CD4-positive, alpha-beta T cell (primary cell): ENCODE measurements at regions not wholly inside any gene's neighbourhood (a gene's known extent, or its start where the extent isn't known, plus 50 kb on each side); places are given as distances from the start of the nearest gene placed in this dataset.
"Not testable (repeated sequence)": the region's sequence is repeated elsewhere in the genome, so short reads cannot be mapped to it uniquely, and the experiment has no call there.

Experiments used
- ATAC-seq: fragments of 200-7000 bp; cut with Tn5 transposase; one replicate; pipeline ENCODE4 v1.10.0; 2022; ENCODE audit warnings: mild to moderate bottlenecking; ENCODE audit not compliant: poor library complexity
- CTCF ChIA-PET: fragments of 350-600 bp; sonication (Branson Sonifier 250); formaldehyde crosslinking; loops from one replicate; lab custom pipeline; 2021; ENCODE audit warnings: antibody characterized with exemption, inconsistent platforms; lab: Charles Lee
- POLR2A ChIA-PET: fragments of 350-600 bp; sonication (Branson Sonifier 250); formaldehyde crosslinking; loops from one replicate; lab custom pipeline; 2021; ENCODE audit warnings: antibody characterized with exemption, inconsistent platforms; lab: Charles Lee
- DNase-seq, 14 experiments: peaks; one replicate each; pipeline ENCODE4 v3.0.0-alpha.2; 2013 to 2020; ENCODE audit warnings: mixed read lengths in 2 of 14
- H3K27ac ChIP-seq, 2 donors: one replicate each; pipeline versions ENCODE4 v1.5.1 to v1.7.0; 2013; ENCODE audit warnings: low read length in 2 of 2, low read depth in 1 of 2, mild to moderate bottlenecking in 1 of 2
- H3K27me3 ChIP-seq, 2 experiments: 1 replicate in 1 of 2; 2 replicates in 1 of 2; pipeline versions ENCODE4 v1.6.1 to v1.7.0; 2013; ENCODE audit warnings: low read length in 2 of 2, control low read depth in 1 of 2, mild to moderate bottlenecking in 1 of 2, moderate library complexity in 1 of 2; ENCODE audit not compliant: insufficient read depth in 2 of 2, control insufficient read depth in 1 of 2
- H3K36me3 ChIP-seq: one replicate; pipeline ENCODE4 v1.6.1; 2013; ENCODE audit warnings: low read length, control low read depth; ENCODE audit not compliant: insufficient read depth
- H3K4me1 ChIP-seq: one replicate; pipeline ENCODE4 v1.6.1; 2013; ENCODE audit warnings: low read length, control low read depth; ENCODE audit not compliant: insufficient read depth
- H3K4me3 ChIP-seq: one replicate; pipeline ENCODE4 v1.5.1; 2013; ENCODE audit warnings: mild to moderate bottlenecking, low read length, moderate library complexity
- H3K9me3 ChIP-seq, 2 experiments: 1 replicate in 1 of 2; 2 replicates in 1 of 2; pipeline versions ENCODE4 v1.6.1 to v1.7.0; 2013; ENCODE audit warnings: low read length in 2 of 2, mild to moderate bottlenecking in 2 of 2, control low read depth in 1 of 2, moderate library complexity in 1 of 2; ENCODE audit not compliant: control insufficient read depth in 1 of 2, insufficient read depth in 1 of 2
- H3K27ac Mint-ChIP-seq: one replicate; pipeline ENCODE4 v1.8.0; 2020; ENCODE audit warnings: mixed read lengths
- H3K27me3 Mint-ChIP-seq: one replicate; pipeline ENCODE4 v1.8.0; 2021; ENCODE audit warnings: mixed read lengths
- H3K36me3 Mint-ChIP-seq: one replicate; pipeline ENCODE4 v1.8.0; 2021; ENCODE audit warnings: low read depth, mixed read lengths
- H3K4me1 Mint-ChIP-seq: one replicate; pipeline ENCODE4 v1.8.0; 2021; ENCODE audit warnings: low read depth, mixed read lengths
- H3K4me3 Mint-ChIP-seq: one replicate; pipeline ENCODE4 v1.8.0; 2020; ENCODE audit warnings: mild to moderate bottlenecking, mixed read lengths
- H3K9me3 Mint-ChIP-seq: one replicate; pipeline ENCODE4 v1.8.0; 2020; ENCODE audit warnings: mixed read lengths
- CTCF ChIP-seq: fragments of 200-600 bp; IDR thresholded peaks from one replicate; pipeline ENCODE4 v1.8.0; 2022; ENCODE audit warnings: antibody characterized with exemption, mild to moderate bottlenecking
- intact Hi-C, 2 experiments: fragments of 100-400 bp; cut with DNase I in 1 of 2; cut with micrococcal nuclease in 1 of 2; formaldehyde crosslinking; loops; one replicate each; pipeline versions ENCODE4 v1.15.1 to v1.9.0; 2023 to 2025; cut with DNase I, micrococcal nuclease

GRCh38 chrY:7588176-7588575 is 676.6 kb upstream of the AMELY start:
- H3K4me3 ChIP-seq, CTCF ChIA-PET, H3K36me3 Mint-ChIP-seq, POLR2A ChIA-PET, intact Hi-C loops, H3K4me1 ChIP-seq, H3K27me3 Mint-ChIP-seq, H3K27ac Mint-ChIP-seq, ATAC-seq, H3K27me3 ChIP-seq, DNase-seq, H3K4me1 Mint-ChIP-seq, H3K36me3 ChIP-seq, H3K9me3 Mint-ChIP-seq, H3K9me3 ChIP-seq, H3K4me3 Mint-ChIP-seq, H3K27ac ChIP-seq: not testable (repeated sequence)

- no peak overlapping the region for H3K27ac Mint-ChIP-seq
- DNase-seq, result no peak
- intact Hi-C loops, result no loop called here
- no peaks in the 10 kb centered on the region for H3K36me3 Mint-ChIP-seq
- no peak overlapping the region for H3K4me3 ChIP-seq
- no peaks in the 10 kb centered on the region for H3K4me1 Mint-ChIP-seq
- no peaks in the 10 kb centered on the region for H3K9me3 Mint-ChIP-seq
- no peak overlapping the region for H3K27ac ChIP-seq
- ChIA-PET POLR2A (no interaction called here), CTCF (no interaction called here)
- H3K27me3 Mint-ChIP-seq, result peaks cover 5% of the 10 kb centered on the region
- no peaks in the 10 kb centered on the region for H3K36me3 ChIP-seq
- no peaks in the 10 kb centered on the region for H3K9me3 ChIP-seq
- no peak overlapping the region for H3K4me3 Mint-ChIP-seq
- H3K27me3 ChIP-seq, result no peaks in the 10 kb centered on the region
- no peak for ATAC-seq
- TF ChIP-seq CTCF, result no peak
- H3K4me1 ChIP-seq, result no peaks in the 10 kb centered on the region
Observed at GRCh38 chrY:7562541-7562940, 651.0 kb upstream of the AMELY start.

GRCh38 chrY:7557675-7558074 is 646.1 kb upstream of the AMELY start:
- ChIA-PET POLR2A (no interaction called here), CTCF (no interaction called here)
- TF ChIP-seq CTCF, result no peak
- H3K36me3 ChIP-seq, result no peaks in the 10 kb centered on the region
- Mint-ChIP-seq H3K4me3 (no peak overlapping the region), H3K4me1 (no peaks in the 10 kb centered on the region), H3K27ac (no peak overlapping the region), H3K27me3 (no peaks in the 10 kb centered on the region), H3K36me3 (no peaks in the 10 kb centered on the region), H3K9me3 (no peaks in the 10 kb centered on the region)
- H3K9me3 ChIP-seq, result peaks cover 0 to 3% of the 10 kb centered on the region in 2 experiments
- ATAC-seq, result no peak
- intact Hi-C loops, result no loop called here
- H3K27ac ChIP-seq, result no peak overlapping the region
- no peak overlapping the region for H3K4me3 ChIP-seq
- no peak for DNase-seq
- H3K27me3 ChIP-seq, result no peaks in the 10 kb centered on the region
- no peaks in the 10 kb centered on the region for H3K4me1 ChIP-seq

- no peaks in the 10 kb centered on the region for H3K4me1 Mint-ChIP-seq
- H3K27ac ChIP-seq, result no peak overlapping the region
- H3K9me3 ChIP-seq, result peaks cover 0 to 3% of the 10 kb centered on the region in 2 experiments
- no peak overlapping the region for H3K4me3 Mint-ChIP-seq
- no peaks in the 10 kb centered on the region for H3K27me3 Mint-ChIP-seq
- intact Hi-C loops, result no loop called here
- TF ChIP-seq CTCF, result no peak
- H3K4me1 ChIP-seq, result no peaks in the 10 kb centered on the region
- no peak overlapping the region for H3K4me3 ChIP-seq
- H3K27ac Mint-ChIP-seq, result no peak overlapping the region
- H3K36me3 ChIP-seq, result no peaks in the 10 kb centered on the region
- H3K27me3 ChIP-seq, result no peaks in the 10 kb centered on the region
- CTCF ChIA-PET, result no interaction called here
- no peaks in the 10 kb centered on the region for H3K36me3 Mint-ChIP-seq
- no peak for DNase-seq
- no peak for ATAC-seq
- no peaks in the 10 kb centered on the region for H3K9me3 Mint-ChIP-seq
- POLR2A ChIA-PET, result no interaction called here
Observed at GRCh38 chrY:7555006-7555405, 643.5 kb upstream of the AMELY start.
